GM12892 (cell line): ENCODE measurements at regions not wholly inside any gene's neighbourhood (a gene's known extent, or its start where the extent isn't known, plus 50 kb on each side); places are given as distances from the start of the nearest gene placed in this dataset.

Experiments
- POLR2A ChIP-seq: IDR thresholded peaks from 2 replicates; pipeline ENCODE4 v1.6.1; 2011; ENCODE audit warnings: low read depth, low read length, control low read depth
- POLR2AphosphoS5 ChIP-seq: IDR thresholded peaks from 2 replicates; pipeline ENCODE4 v1.6.1; 2011; ENCODE audit warnings: low read depth, low read length, control low read depth
- TAF1 ChIP-seq: IDR thresholded peaks from 2 replicates; pipeline ENCODE4 v1.6.1; 2011; ENCODE audit warnings: low read depth, mild to moderate bottlenecking, control low read depth, low read length, borderline replicate concordance

GRCh38 chr1:22281521-22282363 is 138.8 kb upstream of the WNT4 start:
- TF ChIP-seq POLR2A (no peak), POLR2AphosphoS5 (no peak), TAF1 (no peak)
